Heart left ventricle (tissue), 13 donors: ENCODE measurements at regions not wholly inside any gene's neighbourhood (a gene's known extent, or its start where the extent isn't known, plus 50 kb on each side); places are given as distances from the start of the nearest gene placed in this dataset.

Source experiments
- CTCF ChIP-seq, 12 donors: fragments of 200-600 bp; sonication (generic) in 4 of 12; IDR thresholded peaks; one replicate each; pipeline versions ENCODE4 v1.5.0 to v1.8.0; 2018 to 2022; ENCODE audit warnings: antibody characterized with exemption in 12 of 12, mild to moderate bottlenecking in 5 of 12
- POLR2A ChIP-seq, 2 donors: fragments of 450-650 bp; IDR thresholded peaks; one replicate each; pipeline ENCODE4 v1.6.1; 2017; ENCODE audit warnings: antibody characterized with exemption in 2 of 2, mild to moderate bottlenecking in 2 of 2, moderate library complexity in 2 of 2
- donor health status: ischemic (EF 13 %, LVEDD 7.1; RV severe dilation, severe dysfunction).
- donor health status: DM: no; HTN: yes; CAD: no.
- donor health status: DM: no; HTN: no; CAD: no.
- donor health status: ischemic (EF 25% LVEDD 6.9; RV normal size, moderate dysfunction).
- donor health status: ischemic (EF 25% LVEDD 5.7; RV mildly dilated, moderate dysfunction).
- donor health status: ischemic (EF 35%, LVEDD 5.7; RV mildly dilated, moderate dysfunction).
- donor health status: nonischemic (EF 11% LVEDD 7.7; RV severe dilation, severe dysfunction).
- donor health status: DM: yes; HTN: yes; CAD: no.
- donor health status: PGD.
- donor health status: ischemic (EF 29% LVEDD 5.4; RV normal size, mild dysfunction).
- donor health status: nonischemic (EF 23%, LVEDD 6.1; RV moderate dilation, normal function).

DNA sequence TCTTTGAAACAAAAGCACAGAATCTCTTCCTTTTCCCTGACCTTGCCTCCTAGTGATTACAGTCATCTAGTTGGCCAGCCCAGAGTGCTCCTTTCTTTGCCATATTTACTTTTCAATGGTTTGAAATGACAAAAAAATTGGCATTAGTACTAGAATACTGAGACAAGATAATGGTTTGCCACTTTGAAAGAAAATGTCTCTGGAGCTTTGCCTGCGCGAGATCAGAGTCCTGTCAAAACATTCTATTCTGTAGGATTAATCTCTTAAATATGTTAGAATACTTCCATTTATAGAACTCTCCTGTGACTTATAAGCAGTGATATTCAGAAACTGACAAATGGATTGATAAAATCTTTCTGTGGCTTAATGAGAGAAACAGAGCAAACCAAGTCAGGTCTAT lies 484.0 kb upstream of the IZUMO3 start:
- no peak for TF ChIP-seq CTCF (IDR thresholded peaks at IDR 0.05)
- no peak for TF ChIP-seq POLR2A (IDR thresholded peaks at IDR 0.05)
